ENCODE measurements at regions not wholly inside any gene's neighbourhood (a gene's known extent, or its start where the extent isn't known, plus 50 kb on each side); places are given as distances from the start of the nearest gene placed in this dataset.

- TF ChIP-seq CTCF (IDR thresholded peaks at IDR 0.05), result no peak
- TF ChIP-seq POLR2AphosphoS5 (IDR thresholded peaks at IDR 0.05), result no peak
- TF ChIP-seq POLR2A (IDR thresholded peaks at IDR 0.05), result no peak
- no peak for TF ChIP-seq EP300 (IDR thresholded peaks at IDR 0.05)
Observed at GRCh38 chr2:38448692-38449410, 71.8 kb upstream of the ATL2 start.

Measured in stomach (tissue), 4 donors.